GM23248 (cell line): ENCODE measurements at regions not wholly inside any gene's neighbourhood (a gene's known extent, or its start where the extent isn't known, plus 50 kb on each side); places are given as distances from the start of the nearest gene placed in this dataset.

Experiments
- EZH2 ChIP-seq: fragments of 200-600 bp; sonication (generic); IDR thresholded peaks from 2 replicates; pipeline ENCODE4 v1.6.1; 2018; ENCODE audit warnings: antibody characterized with exemption, mild to moderate bottlenecking; ENCODE audit not compliant: insufficient read depth, poor library complexity, severe bottlenecking
- EZH2phosphoT487 ChIP-seq: fragments of 200-600 bp; sonication (generic); IDR thresholded peaks from 2 replicates; pipeline ENCODE4 v1.6.1; 2018; ENCODE audit warnings: antibody characterized with exemption, moderate library complexity, mild to moderate bottlenecking, low read depth; ENCODE audit not compliant: insufficient read depth

GRCh38 chr9:134225816-134226215, 61.5 kb upstream of the RNU6ATAC start:
- no peak for TF ChIP-seq EZH2
- TF ChIP-seq EZH2phosphoT487, result no peak
